Astrocyte (in vitro differentiated cells and primary cell): ENCODE measurements at regions not wholly inside any gene's neighbourhood (a gene's known extent, or its start where the extent isn't known, plus 50 kb on each side); places are given as distances from the start of the nearest gene placed in this dataset.

ENCODE experiments used
- EZH2 ChIP-seq: IDR thresholded peaks from 2 replicates; pipeline ENCODE4 v1.6.1; 2012; ENCODE audit warnings: mild to moderate bottlenecking, low read length, inconsistent platforms; ENCODE audit not compliant: insufficient read depth
- TF ChIP-seq, protein P1 (sequence below): IDR thresholded peaks from 2 replicates; pipeline ENCODE4 v1.5.1; 2011; ENCODE audit warnings: low read depth, mild to moderate bottlenecking, inconsistent platforms, low read length, moderate library complexity; ENCODE audit not compliant: insufficient read depth

DNA sequence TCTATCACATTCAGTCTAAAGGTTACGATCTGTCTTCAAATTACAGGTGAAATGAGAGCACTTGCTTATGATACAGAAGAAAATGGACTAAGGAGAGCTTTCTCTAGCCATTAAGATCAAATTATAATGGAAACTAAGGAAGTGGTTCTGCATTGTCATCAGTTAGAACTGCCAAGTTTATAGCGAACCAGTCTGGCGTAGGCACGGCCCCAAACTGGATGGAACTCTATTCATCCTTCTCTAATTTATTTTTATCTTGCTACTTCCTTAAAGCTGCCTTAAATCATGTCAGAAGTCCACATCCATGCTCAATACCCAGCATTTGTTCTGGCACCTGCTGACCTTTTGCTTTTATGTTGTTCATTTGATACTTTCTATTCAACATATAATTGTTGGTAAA lies 63.7 kb upstream of the APBB1IP start:
- TF ChIP-seq, protein P1, sequence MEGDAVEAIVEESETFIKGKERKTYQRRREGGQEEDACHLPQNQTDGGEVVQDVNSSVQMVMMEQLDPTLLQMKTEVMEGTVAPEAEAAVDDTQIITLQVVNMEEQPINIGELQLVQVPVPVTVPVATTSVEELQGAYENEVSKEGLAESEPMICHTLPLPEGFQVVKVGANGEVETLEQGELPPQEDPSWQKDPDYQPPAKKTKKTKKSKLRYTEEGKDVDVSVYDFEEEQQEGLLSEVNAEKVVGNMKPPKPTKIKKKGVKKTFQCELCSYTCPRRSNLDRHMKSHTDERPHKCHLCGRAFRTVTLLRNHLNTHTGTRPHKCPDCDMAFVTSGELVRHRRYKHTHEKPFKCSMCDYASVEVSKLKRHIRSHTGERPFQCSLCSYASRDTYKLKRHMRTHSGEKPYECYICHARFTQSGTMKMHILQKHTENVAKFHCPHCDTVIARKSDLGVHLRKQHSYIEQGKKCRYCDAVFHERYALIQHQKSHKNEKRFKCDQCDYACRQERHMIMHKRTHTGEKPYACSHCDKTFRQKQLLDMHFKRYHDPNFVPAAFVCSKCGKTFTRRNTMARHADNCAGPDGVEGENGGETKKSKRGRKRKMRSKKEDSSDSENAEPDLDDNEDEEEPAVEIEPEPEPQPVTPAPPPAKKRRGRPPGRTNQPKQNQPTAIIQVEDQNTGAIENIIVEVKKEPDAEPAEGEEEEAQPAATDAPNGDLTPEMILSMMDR = no peak
- no peak for TF ChIP-seq EZH2
